Liver (tissue), 8 donors: ENCODE measurements at regions not wholly inside any gene's neighbourhood (a gene's known extent, or its start where the extent isn't known, plus 50 kb on each side); places are given as distances from the start of the nearest gene placed in this dataset.

Experiments used
- DNase-seq: peaks from one replicate; pipeline ENCODE4 v3.0.0-alpha.2; 2017; ENCODE audit warnings: low spot score
- H3K27ac ChIP-seq, 2 donors: one replicate each; pipeline ENCODE4 v1.7.0; 2013; ENCODE audit warnings: inconsistent platforms in 2 of 2, low read length in 2 of 2, control low read depth in 1 of 2, low read depth in 1 of 2, mild to moderate bottlenecking in 1 of 2
- H3K27me3 ChIP-seq, 4 donors: one replicate each; pipeline versions ENCODE4 v1.6.1 to v1.7.0; 2013; ENCODE audit warnings: low read length in 3 of 4, inconsistent platforms in 1 of 4, mild to moderate bottlenecking in 1 of 4, moderate library complexity in 1 of 4; ENCODE audit not compliant: control insufficient read depth in 4 of 4, insufficient read depth in 4 of 4
- H3K36me3 ChIP-seq, 4 donors: one replicate each; pipeline versions ENCODE4 v1.6.1 to v1.7.0; 2013; ENCODE audit warnings: low read length in 3 of 4, mild to moderate bottlenecking in 3 of 4, low read depth in 1 of 4, moderate library complexity in 1 of 4; ENCODE audit not compliant: control insufficient read depth in 4 of 4, insufficient read depth in 3 of 4
- H3K4me1 ChIP-seq, 4 donors: one replicate each; pipeline versions ENCODE4 v1.6.1 to v1.7.0; 2013; ENCODE audit warnings: low read length in 3 of 4, mild to moderate bottlenecking in 3 of 4, moderate library complexity in 1 of 4; ENCODE audit not compliant: control insufficient read depth in 4 of 4, insufficient read depth in 4 of 4
- H3K4me3 ChIP-seq, 3 donors: one replicate each; pipeline versions ENCODE4 v1.6.1 to v1.7.0; 2013; ENCODE audit warnings: low read length in 3 of 3, control low read depth in 1 of 3, low read depth in 1 of 3, mild to moderate bottlenecking in 1 of 3
- H3K9ac ChIP-seq, 2 donors: one replicate each; pipeline ENCODE4 v1.7.0; 2013; ENCODE audit warnings: low read length in 2 of 2, mild to moderate bottlenecking in 2 of 2, moderate library complexity in 2 of 2, control low read depth in 1 of 2, low read depth in 1 of 2
- H3K9me3 ChIP-seq, 4 donors: one replicate each; pipeline versions ENCODE4 v1.6.1 to v1.7.0; 2013; ENCODE audit warnings: low read length in 3 of 4; ENCODE audit not compliant: control insufficient read depth in 4 of 4
- CTCF ChIP-seq: fragments of 150-350 bp; IDR thresholded peaks from 2 replicates; pipeline ENCODE4 v1.5.1; 2017; ENCODE audit warnings: improper control_type of control experiment, low read depth, low read length; ENCODE audit not compliant: missing input control
- FOXA1 ChIP-seq: IDR thresholded peaks from 2 replicates; pipeline ENCODE4 v1.6.1; 2016; ENCODE audit warnings: antibody characterized with exemption
- FOXA2 ChIP-seq: IDR thresholded peaks from 2 replicates; pipeline ENCODE4 v1.6.1; 2016; ENCODE audit warnings: antibody characterized with exemption
- HNF4A ChIP-seq, 2 donors: conservative IDR thresholded peaks; 2 replicates each; pipeline ENCODE4 v1.6.1; 2016; ENCODE audit warnings: antibody characterized with exemption in 2 of 2, mild to moderate bottlenecking in 2 of 2
- HNF4G ChIP-seq: IDR thresholded peaks from 2 replicates; pipeline ENCODE4 v1.6.1; 2016; ENCODE audit warnings: antibody characterized with exemption
- JUND ChIP-seq, 2 donors: IDR thresholded peaks; 2 replicates each; pipeline ENCODE4 v1.6.1; 2016; ENCODE audit warnings: antibody characterized with exemption in 2 of 2
- RAD21 ChIP-seq, 2 donors: IDR thresholded peaks; 2 replicates each; pipeline ENCODE4 v1.6.1; 2016; ENCODE audit warnings: antibody characterized with exemption in 2 of 2, mild to moderate bottlenecking in 2 of 2
- RXRA ChIP-seq, 2 donors: IDR thresholded peaks; 2 replicates each; pipeline ENCODE4 v1.6.1; 2017 to 2018; ENCODE audit warnings: antibody characterized with exemption in 2 of 2, mild to moderate bottlenecking in 1 of 2
- ZBTB33 ChIP-seq: IDR thresholded peaks from 2 replicates; pipeline ENCODE4 v1.6.1; 2016; ENCODE audit warnings: antibody characterized with exemption
- WGBS: extraction: QIAGEN DNeasy Blood & Tissue Kit; methylation state at CpG from one replicate; pipeline ENCODE4 v1.1.7; 2013; 5-methylcytosine and 5-hydroxymethylcytosine counted together
- TF ChIP-seq, protein P1 (sequence below): IDR thresholded peaks from 2 replicates; pipeline ENCODE4 v1.6.1; 2016; ENCODE audit warnings: antibody characterized with exemption, mild to moderate bottlenecking
- TF ChIP-seq, protein P2 (sequence below): IDR thresholded peaks from 2 replicates; pipeline ENCODE4 v1.6.1; 2016; ENCODE audit warnings: antibody characterized with exemption
- TF ChIP-seq, protein P3 (sequence below): IDR thresholded peaks from 2 replicates; pipeline ENCODE4 v1.6.1; 2016; ENCODE audit warnings: antibody characterized with exemption
- donor health status: healthy.
- donor health status: healthy.
- donor health status: healthy.
- donor health status: healthy.
- donor health status: healthy.

DNA sequence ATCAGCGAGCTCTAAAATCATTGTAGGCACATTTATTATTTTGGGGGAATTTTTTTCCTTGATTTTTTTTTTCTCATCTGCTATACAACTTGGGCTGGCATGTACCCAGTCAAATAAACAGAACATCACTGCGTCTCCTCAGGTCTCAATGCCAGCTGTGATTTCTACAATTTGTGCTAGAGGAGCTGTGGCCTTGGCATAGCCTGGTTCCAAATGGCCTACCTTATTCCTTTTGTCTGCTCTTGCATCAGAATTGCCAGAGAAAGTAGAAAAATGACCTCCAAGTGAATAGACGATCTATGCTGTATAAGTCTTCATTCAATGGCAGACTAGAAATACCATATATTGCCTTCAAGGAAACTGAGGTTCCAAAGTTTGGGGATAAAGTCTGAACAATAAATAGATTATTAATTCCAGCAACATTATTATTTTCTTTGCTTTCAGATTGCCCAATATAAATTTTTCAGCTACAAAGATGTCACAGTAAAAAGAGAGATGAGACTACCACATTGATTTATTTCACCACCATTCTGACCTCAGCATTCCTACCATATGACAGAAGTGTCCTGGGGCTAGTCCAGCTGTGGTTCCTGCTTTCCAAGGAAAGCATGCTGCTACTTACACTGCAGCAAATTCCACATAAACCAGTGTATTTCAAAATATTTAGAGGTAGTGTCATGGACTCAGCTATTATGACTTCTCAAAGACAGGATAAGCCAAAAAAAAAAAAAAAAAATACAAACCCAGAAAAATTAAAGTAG lies 493.9 kb upstream of the ZNF385D start:
- no peaks in the 10 kb centered on the region for H3K4me1 ChIP-seq

DNA sequence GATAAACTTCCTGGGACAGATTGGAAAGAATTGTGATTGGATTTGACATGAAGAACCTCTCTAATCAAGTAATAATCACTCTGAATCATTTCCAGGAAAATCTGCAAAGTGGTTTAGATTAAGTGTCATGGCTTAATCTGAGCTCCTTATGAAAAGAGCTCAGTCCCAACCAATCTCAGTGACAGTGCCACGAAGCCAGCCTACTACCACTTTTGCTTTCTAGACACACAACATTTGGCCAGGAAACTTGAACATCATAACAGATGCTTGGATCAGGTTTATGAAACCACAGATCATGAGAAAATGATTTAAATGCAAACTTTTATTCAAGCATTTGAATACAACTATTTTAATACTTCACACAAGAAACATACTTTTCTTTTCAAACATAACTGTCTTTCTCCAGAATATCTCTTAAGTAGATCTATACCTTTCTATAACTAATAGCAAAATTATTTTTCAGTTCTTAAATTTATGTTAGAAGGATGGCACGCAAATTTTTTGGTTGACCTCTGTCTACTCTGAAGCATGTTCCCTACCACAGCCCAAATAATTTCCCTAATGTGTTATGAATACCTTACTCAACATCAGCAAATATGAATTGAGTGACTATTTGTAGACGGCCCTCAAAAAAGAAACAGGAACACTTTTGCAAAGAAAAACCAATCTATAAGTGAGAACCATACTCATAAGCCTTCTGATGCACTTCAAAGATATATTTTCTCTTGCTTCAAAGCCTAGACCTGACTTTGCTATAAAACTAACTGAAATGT lies 495.0 kb upstream of the ZNF385D start:
- H3K27me3 ChIP-seq: no peaks in the 10 kb centered on the region
- no peak overlapping the region for H3K27ac ChIP-seq
- 73% methylated on average over 3 of the region's 3 CpGs for WGBS
- H3K9ac ChIP-seq: no peak overlapping the region
- DNase-seq: no peak
- no peaks in the 10 kb centered on the region for H3K36me3 ChIP-seq
- H3K4me1 ChIP-seq: no peaks in the 10 kb centered on the region
- H3K4me3 ChIP-seq: no peak overlapping the region
- H3K9me3 ChIP-seq: no peaks in the 10 kb centered on the region
- no peak for TF ChIP-seq ZBTB33
- TF ChIP-seq, protein P1, sequence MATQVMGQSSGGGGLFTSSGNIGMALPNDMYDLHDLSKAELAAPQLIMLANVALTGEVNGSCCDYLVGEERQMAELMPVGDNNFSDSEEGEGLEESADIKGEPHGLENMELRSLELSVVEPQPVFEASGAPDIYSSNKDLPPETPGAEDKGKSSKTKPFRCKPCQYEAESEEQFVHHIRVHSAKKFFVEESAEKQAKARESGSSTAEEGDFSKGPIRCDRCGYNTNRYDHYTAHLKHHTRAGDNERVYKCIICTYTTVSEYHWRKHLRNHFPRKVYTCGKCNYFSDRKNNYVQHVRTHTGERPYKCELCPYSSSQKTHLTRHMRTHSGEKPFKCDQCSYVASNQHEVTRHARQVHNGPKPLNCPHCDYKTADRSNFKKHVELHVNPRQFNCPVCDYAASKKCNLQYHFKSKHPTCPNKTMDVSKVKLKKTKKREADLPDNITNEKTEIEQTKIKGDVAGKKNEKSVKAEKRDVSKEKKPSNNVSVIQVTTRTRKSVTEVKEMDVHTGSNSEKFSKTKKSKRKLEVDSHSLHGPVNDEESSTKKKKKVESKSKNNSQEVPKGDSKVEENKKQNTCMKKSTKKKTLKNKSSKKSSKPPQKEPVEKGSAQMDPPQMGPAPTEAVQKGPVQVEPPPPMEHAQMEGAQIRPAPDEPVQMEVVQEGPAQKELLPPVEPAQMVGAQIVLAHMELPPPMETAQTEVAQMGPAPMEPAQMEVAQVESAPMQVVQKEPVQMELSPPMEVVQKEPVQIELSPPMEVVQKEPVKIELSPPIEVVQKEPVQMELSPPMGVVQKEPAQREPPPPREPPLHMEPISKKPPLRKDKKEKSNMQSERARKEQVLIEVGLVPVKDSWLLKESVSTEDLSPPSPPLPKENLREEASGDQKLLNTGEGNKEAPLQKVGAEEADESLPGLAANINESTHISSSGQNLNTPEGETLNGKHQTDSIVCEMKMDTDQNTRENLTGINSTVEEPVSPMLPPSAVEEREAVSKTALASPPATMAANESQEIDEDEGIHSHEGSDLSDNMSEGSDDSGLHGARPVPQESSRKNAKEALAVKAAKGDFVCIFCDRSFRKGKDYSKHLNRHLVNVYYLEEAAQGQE: no peak
- TF ChIP-seq, protein P2, sequence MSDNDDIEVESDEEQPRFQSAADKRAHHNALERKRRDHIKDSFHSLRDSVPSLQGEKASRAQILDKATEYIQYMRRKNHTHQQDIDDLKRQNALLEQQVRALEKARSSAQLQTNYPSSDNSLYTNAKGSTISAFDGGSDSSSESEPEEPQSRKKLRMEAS: no peak
- no peak for TF ChIP-seq FOXA1
- no peak for TF ChIP-seq HNF4G
- TF ChIP-seq RAD21 (IDR thresholded peaks at IDR 0.05): no peak
- TF ChIP-seq HNF4A (conservative IDR thresholded peaks at IDR 0.05): no peak
- no peak for TF ChIP-seq FOXA2
- no peak for TF ChIP-seq JUND (IDR thresholded peaks at IDR 0.05)

More for the DNA sequence above, 493.9 kb upstream of the ZNF385D start:
- no peaks in the 10 kb centered on the region for H3K27me3 ChIP-seq
- no peak overlapping the region for H3K27ac ChIP-seq
- no peak for DNase-seq
- TF ChIP-seq, protein P1: no peak
- TF ChIP-seq JUND (IDR thresholded peaks at IDR 0.05) (no peak), FOXA1 (no peak), RXRA (IDR thresholded peaks at IDR 0.05) (no peak), CTCF (no peak)
- TF ChIP-seq, protein P3, sequence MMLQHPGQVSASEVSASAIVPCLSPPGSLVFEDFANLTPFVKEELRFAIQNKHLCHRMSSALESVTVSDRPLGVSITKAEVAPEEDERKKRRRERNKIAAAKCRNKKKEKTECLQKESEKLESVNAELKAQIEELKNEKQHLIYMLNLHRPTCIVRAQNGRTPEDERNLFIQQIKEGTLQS: no peak
- TF ChIP-seq, protein P2: no peak
- no peaks in the 10 kb centered on the region for H3K36me3 ChIP-seq
- no peaks in the 10 kb centered on the region for H3K9me3 ChIP-seq
- H3K4me3 ChIP-seq: no peak overlapping the region
- no peak overlapping the region for H3K9ac ChIP-seq
- 87% methylated on average over 3 of the region's 3 CpGs for WGBS
